DMS53 treated with DMSO at 0.1 percent for 48 hours (cell line): ENCODE measurements at regions not wholly inside any gene's neighbourhood (a gene's known extent, or its start where the extent isn't known, plus 50 kb on each side); places are given as distances from the start of the nearest gene placed in this dataset.

ENCODE experiments used
- DNase-seq: peaks from one replicate; lab custom pipeline; 2025; ENCODE audit not compliant: unreplicated experiment; lab: John Stamatoyannopoulos, UW

DNA sequence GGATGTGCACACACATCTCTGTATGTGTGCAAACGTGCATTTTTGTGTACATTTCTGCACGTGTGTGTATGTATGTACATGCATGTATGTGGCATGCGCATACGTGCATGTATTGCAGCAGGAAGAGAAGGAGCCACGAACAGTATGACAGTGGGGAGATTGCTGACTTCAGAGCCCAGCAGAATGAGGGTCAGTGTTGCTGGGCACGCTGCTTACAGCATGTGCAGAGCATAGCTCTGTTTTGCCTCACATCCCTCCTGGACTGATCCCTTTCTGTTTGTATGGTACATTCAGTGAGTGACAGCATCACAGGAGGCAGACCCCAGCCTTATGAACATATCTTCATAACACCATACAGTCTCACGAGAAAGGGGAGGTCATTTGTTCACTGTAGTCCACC is 934.0 kb upstream of the EEF2KMT start:
- no peak for DNase-seq

DNA sequence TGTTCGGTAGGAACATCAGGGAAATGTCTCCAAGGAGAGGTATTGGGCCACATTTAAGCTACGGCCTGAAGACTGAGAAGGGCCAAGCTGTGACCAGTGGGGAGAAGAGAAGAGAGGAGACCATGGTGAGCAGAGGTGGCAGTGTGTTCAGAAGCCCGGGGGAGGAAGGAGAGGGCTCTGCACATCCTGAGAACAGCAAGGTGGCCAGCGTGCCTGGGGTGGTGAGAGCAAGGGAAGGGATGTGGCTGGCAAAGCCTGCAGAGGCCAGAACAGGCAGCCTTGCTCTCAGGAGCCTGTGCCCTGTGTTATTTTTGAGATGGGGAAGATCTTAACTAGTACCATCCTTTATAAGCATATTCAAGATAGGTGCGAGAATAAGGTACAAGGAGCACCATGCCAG is 933.5 kb upstream of the EEF2KMT start:
- no peak for DNase-seq

DNA sequence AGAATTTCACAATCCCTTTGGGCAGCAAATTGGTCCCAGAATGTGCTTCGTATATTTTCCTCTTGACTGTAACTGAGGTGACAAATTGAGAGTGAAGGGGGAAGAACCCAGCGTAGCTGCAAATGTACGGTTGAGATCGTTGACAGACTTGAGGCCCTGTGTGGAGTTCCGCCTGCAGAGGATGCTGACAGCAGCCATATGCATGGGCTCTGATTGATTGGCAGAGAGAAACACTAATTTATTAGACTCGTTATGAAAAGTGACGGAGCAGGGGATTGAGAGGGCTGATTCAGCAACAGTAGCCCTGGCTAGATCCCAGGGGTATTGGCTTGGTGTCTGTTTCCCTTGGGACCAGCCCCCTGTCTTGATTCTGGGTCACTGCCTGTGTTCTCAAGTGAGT is 930.1 kb upstream of the EEF2KMT start:
- no peak for DNase-seq

DNA sequence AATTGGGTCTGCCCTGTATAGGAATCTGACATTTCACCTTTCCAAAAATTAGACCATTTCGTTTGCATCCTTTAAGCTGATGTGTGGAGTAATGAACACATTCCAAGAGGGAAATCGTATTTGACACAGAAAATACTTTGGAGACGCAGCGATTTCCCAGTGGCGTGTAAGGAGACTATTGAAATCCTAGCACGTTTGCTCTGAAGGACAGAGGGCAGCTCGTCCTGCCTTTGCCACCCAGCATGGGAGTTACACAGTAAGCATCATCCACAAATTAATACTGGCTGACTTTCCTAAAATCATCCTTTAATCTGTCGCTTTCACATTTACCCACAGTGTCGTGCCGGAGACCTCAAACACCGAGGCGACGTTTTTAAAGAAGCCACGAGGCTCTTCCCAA is 925.9 kb upstream of the EEF2KMT start:
- no peak for DNase-seq

DNA sequence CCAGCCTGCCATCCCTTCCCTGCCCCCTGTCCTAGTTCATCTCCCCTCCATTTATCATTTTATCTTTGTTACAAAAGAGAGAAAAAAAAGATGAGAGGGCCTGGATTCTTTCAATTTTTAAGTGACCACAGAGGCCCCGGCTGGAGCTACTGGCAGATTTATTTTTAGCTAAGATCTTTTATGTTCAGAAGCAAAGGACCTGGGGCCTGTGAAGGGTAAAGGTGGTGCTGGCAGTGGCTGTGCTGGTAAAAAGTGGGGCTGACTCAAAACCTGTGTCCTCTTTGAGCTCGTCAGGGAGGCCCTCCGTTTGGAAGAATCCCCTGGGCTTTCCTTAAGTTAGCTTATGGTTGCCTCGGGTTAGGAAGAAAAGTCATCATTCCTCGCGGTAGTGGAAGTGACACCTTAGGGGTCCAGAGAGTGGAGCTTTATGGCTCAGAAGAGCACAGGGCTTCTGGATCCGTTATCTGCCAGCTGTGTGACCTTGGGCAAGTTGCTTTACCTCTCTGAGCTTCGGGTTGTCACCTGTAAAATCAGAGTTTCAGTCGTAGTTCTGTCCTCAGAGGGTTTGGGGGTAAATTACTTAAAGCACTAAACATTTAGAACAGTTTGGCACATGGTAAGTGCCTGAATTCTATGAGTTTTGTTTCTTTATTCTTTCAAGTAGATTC is 923.8 kb upstream of the EEF2KMT start:
- no peak for DNase-seq

DNA sequence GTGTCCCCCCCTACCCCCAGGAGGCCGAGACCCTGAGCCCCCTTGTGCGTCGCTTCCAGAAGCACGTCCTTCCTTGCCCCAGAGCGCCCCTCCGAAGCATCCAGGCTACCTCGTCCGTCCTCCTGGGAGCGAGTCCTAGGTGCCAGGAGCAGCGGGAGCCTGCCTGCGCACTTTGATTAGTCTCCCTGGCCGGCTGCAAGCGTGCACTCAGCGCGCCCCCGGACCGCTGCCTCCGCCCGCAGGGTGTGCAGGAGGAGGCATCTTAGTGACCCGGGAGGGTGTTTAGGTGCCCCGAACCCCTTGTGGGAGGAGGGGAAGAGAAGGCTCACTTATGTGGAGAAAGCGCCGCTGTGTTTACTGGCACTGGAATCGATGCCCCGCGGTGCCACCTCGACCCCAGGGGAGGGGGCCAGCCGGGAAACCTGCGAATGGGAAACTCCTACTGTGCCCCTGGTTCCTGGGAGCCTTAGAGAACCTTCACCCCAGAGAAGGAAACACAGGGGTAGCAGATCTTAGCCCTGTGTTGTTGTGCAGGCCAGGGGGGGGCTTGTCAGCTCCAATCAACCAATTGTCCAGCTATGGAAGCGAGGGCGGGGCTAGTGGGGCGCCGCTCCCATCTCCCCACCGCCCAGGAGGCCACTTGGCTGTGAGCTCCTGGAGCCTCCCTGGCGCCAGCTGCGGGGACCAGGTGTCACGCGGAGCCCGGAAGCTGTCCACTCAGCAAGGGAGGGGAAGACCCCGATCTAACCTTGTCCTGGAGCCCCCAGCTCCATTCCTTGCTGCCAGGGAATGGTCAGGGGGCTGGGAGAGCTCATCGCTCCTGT is 922.8 kb upstream of the EEF2KMT start:
- no peak for DNase-seq

DNA sequence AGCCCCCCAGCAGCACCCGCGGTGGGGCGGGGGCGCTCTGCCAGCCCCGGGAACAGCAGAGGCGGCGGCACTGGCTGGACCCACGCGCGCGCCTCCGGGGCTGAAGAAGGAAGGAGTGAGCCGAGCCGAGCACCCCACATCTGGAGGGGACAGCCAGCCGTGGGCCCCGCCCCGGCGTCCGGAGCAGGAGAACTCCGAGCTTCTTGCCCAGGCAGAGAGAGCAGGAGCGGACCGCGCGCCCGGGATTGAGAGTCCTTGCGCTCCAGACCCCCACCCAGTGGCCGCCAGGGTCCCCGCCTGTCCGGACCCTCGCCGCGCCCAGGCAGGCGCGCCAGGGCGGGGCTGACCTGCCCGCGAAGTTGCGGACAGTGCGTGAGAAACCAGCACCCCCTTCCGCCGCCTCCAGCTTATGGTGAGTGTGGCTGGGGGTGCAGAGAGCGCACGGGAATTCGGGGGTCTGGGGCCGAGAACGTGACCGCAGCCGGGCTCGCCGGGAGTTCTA is 921.9 kb upstream of the EEF2KMT start:
- no peak for DNase-seq

DNA sequence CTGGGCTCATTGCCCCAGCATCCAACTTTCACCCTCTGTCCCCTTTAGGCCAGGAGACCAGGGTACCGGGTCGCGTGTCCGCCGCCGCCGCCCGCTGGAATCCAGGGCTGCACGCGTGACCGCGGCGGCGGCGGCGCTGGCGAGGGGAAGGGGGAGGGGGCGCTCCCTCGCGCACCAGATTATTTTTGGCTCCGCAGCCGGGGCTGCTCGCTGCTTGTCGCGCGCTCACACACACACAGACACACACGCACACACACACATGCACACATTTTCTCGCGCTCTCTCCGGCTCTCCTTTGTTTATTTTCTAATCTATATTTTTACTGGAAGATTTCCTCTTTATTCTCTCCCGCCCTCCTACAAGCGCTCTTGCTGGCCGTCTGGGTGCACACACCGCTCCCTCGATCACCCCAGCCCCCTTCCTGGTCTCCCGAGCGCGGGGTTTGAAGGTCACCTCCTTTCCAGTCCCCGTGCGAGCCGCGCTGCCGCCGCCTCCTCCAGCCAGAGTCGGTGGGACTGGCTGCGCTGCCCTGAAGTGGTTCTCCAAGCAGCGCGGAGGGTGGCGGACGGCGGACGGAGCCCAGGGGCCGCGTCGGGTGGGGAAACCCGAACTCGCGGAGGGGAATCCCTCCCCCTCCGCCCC is 921.4 kb upstream of the EEF2KMT start:
- no peak for DNase-seq

DNA sequence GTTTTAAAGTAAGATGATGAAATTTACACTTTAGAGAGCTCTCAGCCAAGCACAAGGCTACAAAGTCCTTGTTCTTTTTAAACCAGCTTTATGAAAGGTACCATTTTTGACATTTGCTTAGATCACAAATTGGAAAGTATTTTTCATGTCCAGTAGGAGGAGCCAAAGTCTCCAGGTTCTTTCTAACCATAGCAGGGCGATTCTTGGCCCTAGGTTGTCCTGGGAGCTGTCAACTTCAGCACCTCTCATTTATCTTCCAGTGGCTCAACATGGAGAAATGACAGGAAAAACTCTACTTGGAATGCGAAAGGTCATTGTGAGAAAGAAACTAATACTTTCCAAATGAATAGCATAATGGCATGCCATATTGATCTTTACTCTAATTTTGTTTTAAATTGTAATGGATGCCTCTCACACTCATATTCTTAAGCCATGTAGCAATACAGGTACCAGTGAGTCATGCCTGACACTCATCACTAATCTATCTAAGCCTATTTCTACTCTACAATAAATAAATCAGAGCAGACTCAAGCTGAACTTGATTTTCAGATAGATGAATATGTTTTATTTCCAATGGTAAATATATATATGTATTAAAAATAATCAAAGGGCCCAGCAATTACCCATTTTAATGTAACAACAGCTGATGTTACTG is 919.1 kb upstream of the EEF2KMT start:
- peak; percentile 0 for DNase-seq

DNA sequence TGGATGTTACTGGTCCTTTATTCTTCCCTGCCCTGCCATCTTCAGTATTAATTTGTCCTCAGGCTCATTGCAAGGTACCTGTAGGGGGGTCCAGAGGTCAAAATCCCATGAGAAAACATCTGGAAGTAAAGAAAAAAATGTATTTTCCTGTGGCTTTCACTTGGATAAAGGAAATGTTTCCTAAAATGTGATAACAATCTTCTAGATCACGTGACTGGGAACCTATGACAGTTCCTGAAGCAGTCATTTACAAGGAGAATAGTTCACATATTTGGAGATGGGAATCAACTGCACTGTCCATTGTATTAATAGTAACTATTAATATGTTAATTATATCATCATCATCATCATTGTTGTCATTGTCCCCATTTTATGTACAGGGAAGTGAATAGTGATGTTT is 915.1 kb upstream of the EEF2KMT start:
- DNase-seq: no peak

DNA sequence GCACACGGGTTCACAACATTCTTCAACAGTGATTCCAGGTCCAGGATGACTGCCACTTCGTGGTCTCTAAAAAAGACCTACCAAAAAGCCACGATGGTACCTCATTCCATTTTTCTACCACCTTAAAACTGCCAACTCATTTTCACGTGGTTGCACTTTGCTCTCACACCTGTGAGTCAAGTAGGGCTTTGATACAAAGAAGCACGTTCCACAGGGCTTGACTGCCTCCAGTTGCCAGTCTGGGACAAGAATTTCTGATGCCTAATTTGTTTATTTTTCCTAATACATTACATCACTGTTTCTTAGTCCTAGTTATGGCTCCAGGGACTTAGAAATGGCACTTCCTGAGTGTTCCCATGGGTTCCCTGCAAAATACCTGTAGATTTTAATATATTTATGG is 911.6 kb upstream of the EEF2KMT start:
- DNase-seq: no peak

DNA sequence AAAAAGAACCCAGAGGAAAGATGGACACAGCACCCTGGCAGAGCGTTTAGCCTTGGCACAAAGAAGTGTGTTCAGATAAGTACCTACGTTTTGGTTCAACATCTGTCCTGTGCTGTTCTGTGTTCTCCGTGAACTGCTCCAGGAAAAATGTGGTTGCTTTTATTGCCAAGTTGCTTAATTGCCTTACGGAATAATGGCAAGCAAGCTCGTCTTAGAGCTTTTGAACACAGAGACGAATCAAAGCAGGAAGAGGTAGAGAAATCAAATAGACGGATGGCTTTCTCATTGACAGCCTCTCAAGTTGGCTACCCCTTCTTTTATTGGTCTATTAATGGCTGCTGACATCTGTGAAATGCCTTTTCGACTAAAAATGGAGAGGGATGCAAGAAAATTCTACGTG is 911.1 kb upstream of the EEF2KMT start:
- DNase-seq: no peak

DNA sequence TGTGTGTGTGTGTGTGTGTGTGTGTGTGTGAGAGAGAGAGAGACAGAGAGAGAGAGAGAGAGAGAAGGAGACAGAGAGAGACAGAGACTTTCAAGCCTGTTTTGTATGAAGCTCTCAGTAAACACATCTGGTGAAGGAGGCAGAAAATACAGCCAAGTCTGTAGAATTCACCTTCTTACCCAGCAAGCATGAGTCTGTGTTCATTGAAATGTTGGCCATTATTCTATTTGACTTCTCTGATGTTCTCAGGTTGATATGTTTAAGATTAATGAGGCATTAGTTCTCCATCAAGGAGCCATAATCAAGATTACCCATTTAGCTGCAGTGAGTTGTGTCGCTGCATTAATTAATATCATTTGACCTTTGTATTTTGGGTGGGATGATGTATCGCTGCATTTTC is 895.8 kb upstream of the EEF2KMT start:
- DNase-seq: no peak

DNA sequence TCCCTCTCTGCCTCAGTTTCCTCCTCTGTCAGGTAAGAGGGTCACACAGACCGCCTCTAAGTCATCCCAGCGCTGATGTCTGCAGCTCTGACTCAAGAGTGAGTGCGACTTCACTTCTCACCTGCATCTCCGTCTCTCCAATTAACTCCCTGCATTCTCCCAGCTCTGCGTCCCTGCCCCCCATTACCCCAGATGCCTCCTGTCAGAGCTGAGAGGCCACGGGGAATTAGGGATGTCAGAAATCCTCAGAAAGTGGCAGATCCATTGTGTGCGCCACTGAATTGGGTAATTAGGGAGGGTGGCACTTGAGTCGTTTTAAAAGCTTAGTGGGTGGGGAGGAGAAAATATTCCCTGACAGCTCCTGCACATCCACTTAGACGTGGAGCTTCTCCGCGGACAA is 885.4 kb upstream of the EEF2KMT start:
- DNase-seq: no peak

DNA sequence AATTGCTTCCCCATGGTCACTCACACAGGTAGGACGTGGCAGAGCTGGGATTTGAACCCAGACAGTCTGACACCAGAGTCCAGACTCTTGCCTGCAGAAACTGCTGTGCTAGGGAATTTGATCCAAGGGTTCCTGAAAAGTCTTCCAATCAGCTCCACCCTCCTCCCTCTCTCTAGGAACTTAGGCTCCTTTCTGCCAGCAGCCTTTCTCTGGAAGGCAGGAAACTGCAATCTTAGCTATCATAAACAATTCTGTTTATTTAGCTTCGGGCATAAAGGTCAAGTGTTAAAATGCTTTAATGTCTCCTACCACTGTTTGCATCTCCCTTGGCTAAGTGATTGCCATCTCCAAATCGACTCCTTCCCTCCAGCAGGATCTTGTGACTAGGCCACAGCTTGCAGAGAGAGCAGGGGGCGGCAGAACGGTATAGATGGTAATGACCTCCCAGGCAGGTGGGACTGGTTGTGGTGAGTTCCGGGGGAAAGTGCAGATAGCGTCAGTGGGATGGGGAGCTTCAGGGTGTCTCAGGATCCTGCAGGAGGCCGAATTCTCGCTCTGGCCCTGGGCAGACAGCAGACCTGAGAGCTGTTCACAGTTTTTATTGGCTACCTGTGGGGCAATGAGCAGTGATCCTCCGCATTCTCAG is 882.4 kb upstream of the EEF2KMT start:
- DNase-seq: no peak

DNA sequence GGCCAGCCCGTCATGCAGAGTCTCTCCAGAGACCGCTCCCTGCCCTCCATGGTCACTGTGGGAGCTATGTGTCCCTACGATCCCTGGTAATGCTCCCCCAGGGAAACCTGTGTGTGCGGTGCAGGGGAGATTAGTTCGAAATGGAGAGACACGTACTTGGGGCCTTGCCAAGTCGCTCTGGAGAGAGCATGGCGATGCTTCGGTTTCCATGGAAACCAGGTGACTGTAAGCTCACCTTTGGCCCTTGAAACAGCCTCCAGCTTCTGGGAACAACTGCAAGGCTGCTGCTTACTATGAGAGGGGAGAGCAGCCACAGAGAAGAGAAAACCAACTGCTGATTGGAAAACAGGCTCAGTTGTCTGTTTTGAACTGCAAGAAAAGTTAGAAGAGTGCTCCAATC is 879.7 kb upstream of the EEF2KMT start:
- no peak for DNase-seq

DNA sequence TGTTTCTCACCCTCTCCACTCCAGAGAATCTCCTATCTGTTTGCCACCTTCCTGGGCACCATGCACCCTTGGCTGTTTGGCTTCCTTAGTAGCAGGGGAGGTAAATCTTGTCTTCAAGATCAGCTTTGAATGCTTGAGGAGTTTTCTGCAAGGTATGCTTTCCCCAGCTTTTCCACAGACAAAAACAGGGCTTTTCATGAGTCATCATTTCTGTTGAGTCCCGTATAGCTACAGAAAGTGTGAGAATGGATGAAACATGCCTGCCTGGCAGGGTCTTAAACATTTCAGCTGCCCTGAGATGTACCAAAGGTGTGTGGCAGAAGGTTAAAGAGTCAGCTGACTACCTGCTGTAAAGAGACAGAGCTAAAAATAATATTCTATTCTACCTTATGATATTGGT is 875.2 kb upstream of the EEF2KMT start:
- DNase-seq: no peak

DNA sequence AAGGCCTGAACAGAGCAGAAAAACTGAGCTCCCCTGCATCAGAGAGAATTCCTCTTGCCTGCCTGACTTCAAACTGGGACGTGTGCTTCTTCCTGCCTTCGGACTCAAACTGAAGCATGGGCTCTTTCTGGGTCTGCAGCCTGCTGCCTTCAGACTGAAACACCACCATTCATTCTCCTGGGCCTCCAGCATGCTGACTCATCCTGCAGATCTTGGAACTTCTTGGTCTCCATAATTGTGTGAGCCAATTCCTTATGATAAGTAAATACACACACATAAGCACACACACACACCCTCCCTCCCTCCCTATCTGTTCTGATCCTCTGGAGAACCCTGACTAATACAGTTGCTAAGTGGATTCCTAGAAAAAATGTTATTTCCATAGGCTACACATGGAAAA is 874.3 kb upstream of the EEF2KMT start:
- DNase-seq: no peak

DNA sequence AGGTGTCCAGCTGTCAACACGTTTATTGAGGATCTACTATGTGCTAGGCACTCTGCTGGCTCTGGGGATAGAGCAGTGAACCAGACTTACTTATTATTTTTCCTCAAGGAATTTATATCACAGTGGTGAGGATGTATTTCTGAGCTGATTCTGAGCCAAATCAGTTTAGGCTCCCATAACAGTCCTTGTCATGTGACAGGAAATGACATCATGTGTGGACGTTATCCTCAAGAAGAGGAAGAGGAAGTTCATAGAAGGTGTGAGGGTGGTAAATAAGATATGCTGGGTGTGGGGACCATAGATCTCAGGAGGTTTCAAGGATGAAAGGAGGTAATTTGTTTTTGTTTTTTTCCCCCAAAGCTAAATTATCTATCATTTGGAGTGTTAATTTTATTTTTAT is 873.5 kb upstream of the EEF2KMT start:
- DNase-seq: no peak

DNA sequence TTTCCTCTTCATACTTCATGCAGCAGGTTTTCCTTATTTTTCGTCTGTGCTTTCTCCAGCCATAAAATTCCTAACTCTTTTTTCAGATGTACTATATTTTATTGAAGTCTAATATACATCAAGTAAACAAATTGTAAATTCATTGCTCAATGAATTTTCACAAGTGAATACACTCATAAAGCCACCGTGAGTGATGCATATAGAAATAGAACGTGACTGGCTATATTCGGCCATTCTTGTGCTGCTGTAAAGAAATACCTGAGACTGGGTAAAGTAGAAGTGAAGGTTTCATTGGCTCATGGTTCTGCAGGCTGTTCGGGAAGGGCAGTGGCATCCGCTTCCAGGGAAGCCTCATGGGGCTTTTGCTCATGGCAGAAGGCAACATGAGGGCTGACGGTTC is 868.4 kb upstream of the EEF2KMT start:
- no peak for DNase-seq

DNA sequence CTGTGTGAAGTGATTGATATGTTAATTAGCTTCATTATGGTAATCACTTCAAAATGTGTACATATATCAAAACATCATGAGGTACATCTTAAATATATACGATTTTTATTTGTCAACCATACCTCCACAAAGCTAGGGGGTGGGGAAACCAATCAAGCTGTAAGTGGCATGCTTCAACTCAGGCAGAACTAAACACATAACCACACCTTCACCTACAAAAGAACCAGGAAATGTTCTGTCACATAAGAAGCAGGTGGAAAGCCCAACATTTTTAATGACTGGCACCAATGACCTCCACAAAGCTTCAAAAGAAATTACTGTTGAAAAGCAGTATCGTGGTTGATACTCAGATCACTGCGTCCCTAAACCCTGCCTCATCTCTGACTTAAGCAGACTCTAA is 867.7 kb upstream of the EEF2KMT start:
- DNase-seq: no peak
